Spinal cord (tissue), 9 donors: ENCODE measurements at regions not wholly inside any gene's neighbourhood (a gene's known extent, or its start where the extent isn't known, plus 50 kb on each side); places are given as distances from the start of the nearest gene placed in this dataset.
A peak's percentile ranks its signal among the peaks of the same experiment; 100 is the strongest.

ENCODE experiments used
- DNase-seq, 6 donors: peaks; one replicate each; pipeline versions ENCODE4 v3.0.0 to v3.0.0-alpha.2; 2013 to 2015; ENCODE audit warnings: low spot score in 6 of 6, low read depth in 4 of 6
- H3K27ac ChIP-seq: one replicate; pipeline ENCODE4 v1.5.1; 2013; ENCODE audit warnings: low read depth, low read length, control low read depth
- H3K27me3 ChIP-seq: one replicate; pipeline ENCODE4 v1.6.1; 2013; ENCODE audit warnings: low read length; ENCODE audit not compliant: control insufficient read depth, insufficient read depth
- H3K36me3 ChIP-seq: one replicate; pipeline ENCODE4 v1.6.1; 2013; ENCODE audit warnings: low read length; ENCODE audit not compliant: control insufficient read depth, insufficient read depth
- H3K4me1 ChIP-seq: one replicate; pipeline ENCODE4 v1.6.1; 2013; ENCODE audit warnings: low read length; ENCODE audit not compliant: control insufficient read depth, insufficient read depth
- H3K4me3 ChIP-seq: one replicate; pipeline ENCODE4 v1.5.1; 2013; ENCODE audit warnings: low read depth, low read length, control low read depth
- H3K9me3 ChIP-seq: one replicate; pipeline ENCODE4 v1.6.1; 2013; ENCODE audit warnings: low read length; ENCODE audit not compliant: control insufficient read depth, insufficient read depth
- WGBS: methylation state at CpG from one replicate; pipeline ENCODE4 v1.1.5; 2013; ENCODE audit warnings: missing lambda C conversion rate; ENCODE audit not compliant: insufficient coverage; 5-methylcytosine and 5-hydroxymethylcytosine counted together
- donor health status: healthy.

DNA sequence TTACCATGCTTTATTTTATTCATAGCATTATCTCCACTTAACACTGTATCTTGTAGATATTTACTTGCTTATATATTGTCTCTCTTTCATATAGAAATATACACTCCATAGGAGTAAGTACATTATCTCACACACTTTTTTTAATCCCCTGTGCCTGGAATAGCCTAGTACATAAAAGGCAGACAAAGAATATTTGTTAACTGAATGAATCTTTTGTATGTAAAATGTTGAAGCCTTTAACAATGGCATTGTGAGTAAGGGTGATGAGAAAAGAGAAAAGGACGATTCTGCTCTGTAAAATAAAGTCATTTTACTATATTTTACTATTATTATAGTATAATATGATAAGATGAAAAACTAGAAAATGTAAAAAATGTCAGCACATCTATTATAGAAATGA lies 97.7 kb upstream of the PDHA2 start:
- H3K4me1 ChIP-seq = no peaks in the 10 kb centered on the region
- WGBS = no CpG with 5 or more reads among the region's 1 CpG
- H3K27me3 ChIP-seq = no peaks in the 10 kb centered on the region
- no peak for DNase-seq
- H3K36me3 ChIP-seq = no peaks in the 10 kb centered on the region
- no peak overlapping the region for H3K27ac ChIP-seq
- H3K4me3 ChIP-seq = no peak overlapping the region
- no peaks in the 10 kb centered on the region for H3K9me3 ChIP-seq

DNA sequence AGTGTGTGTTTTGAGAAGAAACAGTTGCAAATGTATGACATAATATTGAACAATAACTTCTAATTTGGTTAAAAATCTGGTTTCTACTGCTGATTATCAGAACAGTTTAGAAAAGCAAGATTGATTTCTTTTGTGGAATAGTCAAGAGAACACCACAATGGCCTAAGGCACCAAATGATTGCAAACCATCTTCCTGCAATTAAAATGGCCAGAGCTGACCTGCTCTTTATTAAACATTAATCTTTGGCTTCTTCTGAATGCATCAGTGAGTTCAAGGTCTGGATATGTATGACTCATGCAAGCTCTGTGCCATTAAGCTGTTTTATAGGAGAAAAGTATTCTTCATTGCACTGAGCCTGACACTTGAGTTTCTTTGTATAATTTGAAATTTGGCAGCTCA lies 107.8 kb upstream of the PDHA2 start:
- no peak overlapping the region for H3K27ac ChIP-seq
- no peaks in the 10 kb centered on the region for H3K27me3 ChIP-seq
- no peaks in the 10 kb centered on the region for H3K4me1 ChIP-seq
- DNase-seq = peak in 1 of 6 donors; percentile 9
- H3K4me3 ChIP-seq = no peak overlapping the region
- H3K9me3 ChIP-seq = no peaks in the 10 kb centered on the region
- H3K36me3 ChIP-seq = no peaks in the 10 kb centered on the region

DNA sequence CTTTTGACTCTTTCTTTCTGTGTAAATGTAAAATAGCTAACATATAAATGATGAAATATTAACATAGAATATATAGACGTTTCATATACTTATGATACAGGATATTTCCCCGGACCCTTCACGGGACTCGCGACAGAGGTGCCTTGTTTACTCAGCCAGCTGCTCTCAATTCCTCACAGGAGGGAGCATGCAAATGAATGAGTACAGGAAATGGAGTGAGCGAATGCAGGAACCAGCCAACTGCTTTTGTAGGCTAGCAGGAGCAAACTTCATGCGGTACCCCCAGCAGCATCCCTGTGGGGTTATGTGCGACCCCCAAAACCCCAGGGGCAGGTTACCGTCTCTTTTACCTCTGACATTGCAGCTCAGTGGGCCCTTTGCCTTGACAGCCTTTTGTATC lies 110.3 kb upstream of the PDHA2 start:
- Histone ChIP-seq H3K27ac (no peak overlapping the region), H3K36me3 (no peaks in the 10 kb centered on the region), H3K4me1 (no peaks in the 10 kb centered on the region), H3K27me3 (no peaks in the 10 kb centered on the region), H3K9me3 (no peaks in the 10 kb centered on the region), H3K4me3 (no peak overlapping the region)
- peak in 1 of 6 donors; percentile 10 for DNase-seq
- WGBS = 57% methylated on average over 4 of the region's 9 CpGs

DNA sequence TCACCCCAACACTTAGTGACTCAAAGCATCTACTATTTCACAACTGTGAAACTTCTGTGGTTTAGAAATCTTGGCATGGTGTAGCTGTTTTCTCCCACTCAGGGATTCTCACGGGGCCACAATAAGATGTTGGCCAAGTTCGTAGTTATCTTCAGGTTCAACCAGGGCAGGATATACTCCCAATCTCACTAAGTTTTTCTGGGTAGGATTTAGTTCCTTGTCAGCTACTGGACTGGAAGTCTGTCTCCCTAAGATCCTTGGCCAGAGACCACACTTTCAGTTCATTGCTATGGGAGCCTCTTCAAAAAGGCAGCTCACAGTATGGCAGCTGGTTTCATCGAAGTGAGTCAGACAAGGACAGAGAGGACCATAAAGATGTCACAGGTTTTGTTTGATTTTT lies 111.7 kb upstream of the PDHA2 start:
- no peaks in the 10 kb centered on the region for H3K9me3 ChIP-seq
- H3K4me1 ChIP-seq = no peaks in the 10 kb centered on the region
- H3K27ac ChIP-seq = no peak overlapping the region
- DNase-seq = no peak
- H3K4me3 ChIP-seq = no peak overlapping the region
- no peaks in the 10 kb centered on the region for H3K27me3 ChIP-seq
- no peaks in the 10 kb centered on the region for H3K36me3 ChIP-seq
- 67% methylated on average over 1 of the region's 3 CpGs for whole genome bisulfite sequencing

DNA sequence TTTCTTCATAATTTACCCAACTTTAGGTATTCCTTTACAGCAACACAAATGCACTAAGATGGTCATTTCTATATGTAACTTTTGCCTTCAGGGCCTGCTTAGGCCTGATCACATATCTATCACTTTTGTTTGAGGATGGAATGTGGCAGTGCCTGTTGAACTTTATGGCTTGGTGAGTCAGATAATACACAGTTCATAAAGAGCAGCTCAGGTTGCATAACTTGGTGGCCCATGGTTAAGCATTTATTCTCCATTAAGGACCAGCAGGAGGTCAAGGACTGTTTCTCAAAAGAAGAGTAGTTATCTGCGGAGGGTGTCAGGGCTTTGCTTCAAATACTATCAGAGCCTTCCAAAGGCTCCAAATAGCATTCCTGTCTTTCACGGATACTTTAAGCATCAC lies 124.1 kb upstream of the PDHA2 start:
- Histone ChIP-seq H3K27ac (no peak overlapping the region), H3K36me3 (no peaks in the 10 kb centered on the region), H3K27me3 (no peaks in the 10 kb centered on the region), H3K4me3 (no peak overlapping the region), H3K9me3 (no peaks in the 10 kb centered on the region), H3K4me1 (no peaks in the 10 kb centered on the region)
- 80% methylated on average over 1 of the region's 2 CpGs for WGBS
- no peak for DNase-seq

DNA sequence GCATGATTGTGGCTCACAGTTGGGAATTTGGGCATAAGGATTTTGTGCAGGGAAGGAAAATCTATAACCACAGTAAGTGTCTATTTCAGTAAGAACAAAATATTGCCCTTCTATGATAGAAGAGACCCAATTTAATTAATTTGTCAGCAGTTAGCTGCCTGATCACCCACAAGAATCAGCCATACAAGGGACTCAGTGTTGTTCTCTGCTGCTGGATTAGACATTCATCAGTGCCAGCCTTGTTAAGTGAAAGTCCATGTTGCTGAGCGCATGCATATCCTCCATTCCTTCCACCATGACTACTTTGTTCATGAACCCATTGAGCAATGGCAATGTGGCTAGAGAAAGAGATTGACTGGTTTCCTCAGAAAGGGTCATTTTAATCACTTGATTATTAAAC lies 125.3 kb upstream of the PDHA2 start:
- no peak overlapping the region for H3K4me3 ChIP-seq
- H3K36me3 ChIP-seq = no peaks in the 10 kb centered on the region
- H3K27ac ChIP-seq = no peak overlapping the region
- WGBS = no CpG with 5 or more reads among the region's 1 CpG
- no peaks in the 10 kb centered on the region for H3K9me3 ChIP-seq
- no peak for DNase-seq
- H3K4me1 ChIP-seq = no peaks in the 10 kb centered on the region
- no peaks in the 10 kb centered on the region for H3K27me3 ChIP-seq

DNA sequence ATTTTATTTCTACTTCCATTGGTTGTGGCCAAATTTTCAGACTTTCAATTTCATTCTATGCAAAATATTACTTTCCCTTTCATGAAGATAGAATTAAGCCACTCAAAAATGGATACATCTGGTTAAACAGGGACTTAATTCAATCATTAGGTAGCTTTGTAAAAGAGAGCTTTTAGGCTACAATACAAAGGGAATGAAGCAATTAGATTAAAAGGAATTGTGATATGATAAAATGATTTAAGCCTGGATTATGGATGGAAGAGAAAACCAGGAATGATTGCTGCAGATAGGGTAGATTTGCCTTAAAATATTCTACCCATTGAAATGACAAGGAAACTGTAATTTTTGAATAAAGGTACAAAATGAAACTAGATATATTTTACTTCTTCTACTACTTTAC lies 134.6 kb upstream of the PDHA2 start:
- DNase-seq = no peak
- H3K27ac ChIP-seq = no peak overlapping the region
- no peaks in the 10 kb centered on the region for H3K9me3 ChIP-seq
- no peak overlapping the region for H3K4me3 ChIP-seq
- no peaks in the 10 kb centered on the region for H3K4me1 ChIP-seq
- H3K27me3 ChIP-seq = no peaks in the 10 kb centered on the region
- no peaks in the 10 kb centered on the region for H3K36me3 ChIP-seq

DNA sequence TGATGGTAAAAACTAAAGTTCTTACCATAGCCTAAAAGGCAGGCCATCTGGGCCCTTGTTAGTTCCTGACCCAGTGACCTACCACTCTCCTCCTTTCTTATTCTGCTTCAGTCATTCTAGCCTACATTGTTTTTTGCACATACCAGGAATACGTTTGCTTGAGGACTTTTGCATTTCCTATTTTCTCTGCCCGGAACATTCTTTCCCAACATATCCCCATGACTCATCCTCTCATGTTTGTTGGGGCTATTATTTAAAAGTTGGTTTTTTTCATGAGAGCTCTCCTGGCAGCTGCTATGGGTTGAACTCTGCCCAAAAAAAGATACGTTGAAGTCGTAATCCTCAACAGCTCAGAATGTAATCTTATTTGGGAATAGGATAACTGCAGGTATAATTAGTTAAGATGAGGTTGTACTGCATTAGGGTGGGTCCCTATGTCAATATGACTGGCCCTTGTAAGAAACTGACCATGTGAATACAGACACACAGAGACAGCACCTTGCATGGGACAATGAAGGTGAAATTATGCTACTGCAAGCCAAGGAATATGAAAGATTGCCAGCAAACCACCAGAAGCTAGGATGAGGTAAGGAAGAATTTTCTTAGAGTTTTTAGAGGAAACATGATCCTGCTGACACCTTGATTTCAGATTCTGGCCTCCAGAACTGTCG lies 138.3 kb upstream of the PDHA2 start:
- no peak for DNase-seq
- 89% methylated on average over 4 of the region's 5 CpGs for WGBS
- no peaks in the 10 kb centered on the region for H3K9me3 ChIP-seq
- no peaks in the 10 kb centered on the region for H3K27me3 ChIP-seq
- H3K4me1 ChIP-seq = no peaks in the 10 kb centered on the region
- no peaks in the 10 kb centered on the region for H3K36me3 ChIP-seq
- H3K4me3 ChIP-seq = no peak overlapping the region
- no peak overlapping the region for H3K27ac ChIP-seq

DNA sequence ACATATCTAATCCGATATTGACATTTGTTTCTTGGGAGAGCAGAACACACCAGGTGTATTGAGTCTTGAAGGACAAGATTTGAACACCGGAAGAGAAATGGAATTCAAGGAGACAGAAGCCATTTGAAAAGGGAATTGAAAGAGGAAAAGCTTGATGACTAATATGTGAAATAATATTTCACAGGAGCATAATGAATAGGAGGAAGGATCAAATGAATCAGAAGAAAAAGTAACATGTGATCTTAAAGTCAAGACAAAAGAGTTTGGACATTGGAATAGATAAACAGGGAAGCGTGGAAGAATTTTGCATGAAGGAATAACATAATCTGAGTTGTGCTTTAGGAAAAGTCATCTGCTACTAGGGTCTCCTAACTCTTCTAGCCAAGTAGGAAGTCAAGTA lies 145.5 kb upstream of the PDHA2 start:
- no peak overlapping the region for H3K27ac ChIP-seq
- H3K27me3 ChIP-seq = no peaks in the 10 kb centered on the region
- DNase-seq = no peak
- WGBS = 100% methylated on average over 1 of the region's 3 CpGs
- no peaks in the 10 kb centered on the region for H3K36me3 ChIP-seq
- no peaks in the 10 kb centered on the region for H3K4me1 ChIP-seq
- no peak overlapping the region for H3K4me3 ChIP-seq
- no peaks in the 10 kb centered on the region for H3K9me3 ChIP-seq

DNA sequence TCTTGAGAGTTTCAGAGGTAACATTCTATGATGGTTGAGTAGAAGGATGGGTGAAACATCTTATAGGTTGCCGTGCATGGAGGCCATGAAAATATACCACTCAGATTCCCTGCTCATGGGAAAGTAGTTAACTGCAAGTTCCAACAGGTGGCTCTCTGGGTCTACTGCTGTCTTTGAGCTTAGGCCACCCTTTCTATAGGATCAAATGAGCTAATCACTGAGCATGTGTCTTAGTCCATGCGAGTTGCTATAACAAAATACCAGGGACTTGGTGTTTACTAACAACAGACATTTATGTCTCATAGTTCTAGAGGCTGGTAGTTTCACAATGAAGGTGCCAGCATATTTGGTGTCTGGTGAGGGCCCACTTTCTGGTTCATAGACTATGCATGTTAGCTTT lies 144.8 kb upstream of the UNC5C start:
- Histone ChIP-seq H3K27me3 (no peaks in the 10 kb centered on the region), H3K4me3 (no peak overlapping the region), H3K27ac (no peak overlapping the region), H3K4me1 (no peaks in the 10 kb centered on the region), H3K9me3 (no peaks in the 10 kb centered on the region), H3K36me3 (no peaks in the 10 kb centered on the region)
- DNase-seq = no peak
- 100% methylated on average over 1 of the region's 2 CpGs for WGBS
